ENCODE measurements at regions not wholly inside any gene's neighbourhood (a gene's known extent, or its start where the extent isn't known, plus 50 kb on each side); places are given as distances from the start of the nearest gene placed in this dataset.

DNA sequence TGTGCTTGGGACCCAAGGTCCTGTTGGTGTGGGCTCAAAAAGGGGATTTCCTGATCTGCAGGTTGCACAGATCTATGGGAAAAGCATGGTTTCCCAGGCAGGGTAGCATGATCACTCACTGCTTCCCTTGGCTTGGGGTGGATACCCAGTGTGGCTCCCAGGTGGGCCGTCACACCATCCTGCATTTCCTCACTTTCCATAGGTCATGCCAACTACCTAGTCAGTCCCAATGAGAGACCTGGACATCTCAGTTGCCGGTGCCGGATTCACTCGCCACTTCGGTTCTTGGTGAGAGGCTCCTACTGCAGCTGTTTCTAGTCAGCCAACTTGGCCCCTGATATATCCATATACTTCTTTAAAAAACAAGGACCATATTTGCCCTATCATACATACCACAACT is 503.0 kb downstream of the PCDH17 start:
- Mint-ChIP-seq H3K4me3 (no peak overlapping the region), H3K36me3 (no peaks in the 10 kb centered on the region), H3K4me1 (no peaks in the 10 kb centered on the region), H3K27ac (no peak overlapping the region), H3K27me3 (no peaks in the 10 kb centered on the region), H3K9me3 (peaks cover 20% of the 10 kb centered on the region)
- DNase-seq: no peak

GRCh38 chr13:58142952-58143351 is 511.4 kb downstream of the PCDH17 start:
- no peaks in the 10 kb centered on the region for H3K36me3 Mint-ChIP-seq
- no peak for DNase-seq
- H3K4me3 Mint-ChIP-seq: no peak overlapping the region
- H3K27me3 Mint-ChIP-seq: no peaks in the 10 kb centered on the region
- no peaks in the 10 kb centered on the region for H3K4me1 Mint-ChIP-seq
- H3K9me3 Mint-ChIP-seq: peaks cover 7% of the 10 kb centered on the region
- no peak overlapping the region for H3K27ac Mint-ChIP-seq

GRCh38 chr13:58144616-58145015 is 513.1 kb downstream of the PCDH17 start:
- peaks cover 9% of the 10 kb centered on the region for H3K9me3 Mint-ChIP-seq
- no peak for DNase-seq
- H3K36me3 Mint-ChIP-seq: no peaks in the 10 kb centered on the region
- no peak overlapping the region for H3K27ac Mint-ChIP-seq
- no peaks in the 10 kb centered on the region for H3K4me1 Mint-ChIP-seq
- no peak overlapping the region for H3K4me3 Mint-ChIP-seq
- H3K27me3 Mint-ChIP-seq: no peaks in the 10 kb centered on the region

DNA sequence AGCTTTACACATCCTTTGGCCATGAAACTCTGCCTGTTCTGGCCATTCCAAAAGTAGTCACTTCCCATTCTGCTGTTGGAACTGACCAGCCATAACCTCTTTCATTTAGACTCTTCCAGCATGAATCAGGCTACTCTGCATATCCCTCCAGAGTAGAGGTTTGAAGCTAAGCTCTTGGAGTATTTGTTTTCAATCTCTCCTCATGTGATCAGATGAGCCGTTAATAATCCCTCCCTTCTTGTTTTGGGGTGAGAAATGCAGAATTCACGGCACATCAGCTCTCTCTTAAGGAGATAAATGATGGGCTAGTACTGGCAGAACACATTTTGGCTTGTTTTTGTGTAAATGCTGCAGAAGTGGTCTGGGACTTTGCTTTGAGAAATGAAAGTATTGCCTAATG is 519.9 kb downstream of the PCDH17 start:
- peaks cover 6% of the 10 kb centered on the region for H3K9me3 Mint-ChIP-seq
- H3K4me3 Mint-ChIP-seq: no peak overlapping the region
- H3K4me1 Mint-ChIP-seq: no peaks in the 10 kb centered on the region

DNA sequence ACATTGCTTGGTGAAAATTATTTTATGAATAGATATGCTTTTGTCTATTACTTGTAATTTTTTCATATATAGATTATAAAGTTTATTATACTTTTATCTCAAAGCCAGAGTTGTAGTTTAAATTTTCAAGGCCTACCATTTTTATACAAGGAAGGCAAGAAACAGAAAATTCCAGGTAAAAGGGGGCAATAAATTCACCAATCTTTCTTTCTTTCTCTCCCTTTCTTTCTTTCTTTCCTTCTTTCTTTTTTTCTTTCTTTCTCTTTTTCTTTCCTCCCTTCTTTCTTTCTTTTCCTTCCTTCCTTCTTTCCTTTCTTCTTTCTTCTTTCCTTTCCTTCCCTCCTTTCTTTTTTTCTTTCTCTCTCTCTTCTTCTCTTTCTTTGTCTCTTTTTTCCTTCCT is 529.4 kb downstream of the PCDH17 start:
- no peak for DNase-seq
- Mint-ChIP-seq H3K27me3 (no peaks in the 10 kb centered on the region), H3K4me3 (no peak overlapping the region), H3K4me1 (no peaks in the 10 kb centered on the region), H3K27ac (no peak overlapping the region), H3K9me3 (peaks cover 2% of the 10 kb centered on the region), H3K36me3 (no peaks in the 10 kb centered on the region)

More for the DNA sequence above, 519.9 kb downstream of the PCDH17 start:
- no peaks in the 10 kb centered on the region for H3K27me3 Mint-ChIP-seq
- DNase-seq: no peak
- no peak overlapping the region for H3K27ac Mint-ChIP-seq
- H3K36me3 Mint-ChIP-seq: no peaks in the 10 kb centered on the region

- no peaks in the 10 kb centered on the region for H3K27me3 Mint-ChIP-seq
- peaks cover 3% of the 10 kb centered on the region for H3K9me3 Mint-ChIP-seq
- H3K27ac Mint-ChIP-seq: no peak overlapping the region
- no peak for DNase-seq
- H3K36me3 Mint-ChIP-seq: no peaks in the 10 kb centered on the region
- H3K4me3 Mint-ChIP-seq: no peak overlapping the region
- no peaks in the 10 kb centered on the region for H3K4me1 Mint-ChIP-seq
Observed at GRCh38 chr13:58165617-58166016, 534.1 kb downstream of the PCDH17 start.

DNA sequence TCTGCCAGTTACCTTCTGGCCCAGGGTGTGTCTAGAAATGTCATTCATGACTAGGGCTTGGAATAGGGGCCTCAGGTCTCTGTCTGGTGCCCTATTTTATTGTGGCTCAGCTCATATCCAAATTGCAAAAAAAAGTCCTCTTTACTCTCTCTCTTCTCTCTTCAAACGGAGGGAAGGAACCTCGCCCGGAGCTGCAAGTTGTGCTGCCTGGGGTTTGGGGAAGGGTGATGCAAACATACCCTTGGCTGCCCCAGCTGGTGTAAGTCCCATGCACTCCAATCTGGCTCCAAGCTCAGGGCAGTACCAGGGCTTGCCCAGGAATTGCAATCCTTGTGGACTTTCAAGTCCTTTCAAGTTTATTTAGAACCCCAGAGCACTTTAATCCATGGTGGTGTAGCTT is 549.6 kb downstream of the PCDH17 start:
- no peak overlapping the region for H3K4me3 Mint-ChIP-seq
- no peak overlapping the region for H3K27ac Mint-ChIP-seq
- peaks cover 12% of the 10 kb centered on the region for H3K9me3 Mint-ChIP-seq

DNA sequence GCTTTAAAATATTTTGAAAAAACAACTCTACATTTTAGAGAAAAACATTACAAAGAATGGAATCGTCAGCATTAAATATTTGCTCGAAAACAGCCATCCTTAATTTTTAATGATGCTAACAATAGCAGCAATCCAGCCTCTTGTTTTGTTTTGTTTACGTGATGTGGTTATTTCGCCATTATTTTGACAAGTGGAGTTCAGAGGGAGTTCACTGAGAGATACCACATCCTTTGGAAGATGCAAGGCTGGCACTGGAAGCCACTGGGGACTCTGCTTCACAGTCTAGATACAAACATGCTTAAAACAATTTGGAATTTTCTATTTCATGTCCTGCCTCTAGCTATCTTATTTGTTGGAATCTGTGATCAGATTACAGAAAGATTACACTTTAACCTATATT is 556.3 kb downstream of the PCDH17 start:
- no peak overlapping the region for H3K4me3 Mint-ChIP-seq
- H3K9me3 Mint-ChIP-seq: peaks cover 11% of the 10 kb centered on the region

More for the DNA sequence above, 549.6 kb downstream of the PCDH17 start:
- no peak for DNase-seq
- H3K27me3 Mint-ChIP-seq: no peaks in the 10 kb centered on the region
- H3K4me1 Mint-ChIP-seq: no peaks in the 10 kb centered on the region
- no peaks in the 10 kb centered on the region for H3K36me3 Mint-ChIP-seq

GRCh38 chr13:58190577-58190976 is 559.0 kb downstream of the PCDH17 start:
- Mint-ChIP-seq H3K9me3 (peaks cover 9% of the 10 kb centered on the region), H3K4me1 (no peaks in the 10 kb centered on the region), H3K27ac (no peak overlapping the region), H3K4me3 (no peak overlapping the region), H3K36me3 (no peaks in the 10 kb centered on the region), H3K27me3 (no peaks in the 10 kb centered on the region)
- no peak for DNase-seq

More for the DNA sequence above, 556.3 kb downstream of the PCDH17 start:
- H3K27ac Mint-ChIP-seq: no peak overlapping the region
- H3K4me1 Mint-ChIP-seq: no peaks in the 10 kb centered on the region
- no peaks in the 10 kb centered on the region for H3K27me3 Mint-ChIP-seq
- no peaks in the 10 kb centered on the region for H3K36me3 Mint-ChIP-seq
- DNase-seq: no peak

DNA sequence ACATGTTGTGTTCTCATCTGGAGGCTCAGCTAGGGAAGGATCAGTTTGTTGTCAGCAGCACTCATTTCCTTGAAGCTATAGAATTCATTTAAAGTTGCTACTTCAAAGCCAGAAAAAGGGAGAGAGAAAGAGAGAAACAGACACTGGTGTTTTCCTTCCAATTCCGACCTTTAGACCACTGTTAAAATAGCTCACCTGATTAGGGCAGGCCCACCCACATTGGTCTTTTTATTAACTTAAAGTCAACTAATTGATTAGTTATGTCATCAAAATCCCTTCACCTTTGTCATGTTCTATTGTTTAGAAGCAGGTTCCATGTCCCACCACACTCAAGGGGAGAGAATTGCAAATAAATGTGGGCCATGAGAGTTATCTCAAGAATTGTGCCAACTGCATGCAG is 560.2 kb downstream of the PCDH17 start:
- DNase-seq: no peak
- Mint-ChIP-seq H3K9me3 (peaks cover 5% of the 10 kb centered on the region), H3K36me3 (no peaks in the 10 kb centered on the region)

DNA sequence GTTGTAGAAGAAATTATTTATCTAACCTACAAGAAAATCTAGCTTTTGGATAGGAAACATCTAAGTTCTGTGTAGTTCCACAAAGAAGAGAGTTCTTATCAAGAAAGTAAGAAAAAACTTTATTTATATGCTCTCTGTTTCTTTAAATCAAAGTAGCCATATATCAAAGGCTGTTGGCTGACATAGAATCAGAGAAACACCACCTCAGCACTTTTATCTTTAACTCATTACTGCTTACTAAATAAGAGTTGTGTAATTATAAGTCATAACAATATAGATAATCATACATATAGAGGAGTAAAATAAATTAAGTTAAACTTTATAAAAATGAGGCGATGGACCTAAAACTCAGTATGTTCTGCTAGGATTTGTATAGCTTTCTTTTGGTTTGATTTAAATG is 570.6 kb downstream of the PCDH17 start:
- H3K36me3 Mint-ChIP-seq: no peaks in the 10 kb centered on the region
- no peak overlapping the region for H3K4me3 Mint-ChIP-seq
- no peak for DNase-seq
- H3K27ac Mint-ChIP-seq: no peak overlapping the region
- no peaks in the 10 kb centered on the region for H3K4me1 Mint-ChIP-seq
- no peaks in the 10 kb centered on the region for H3K27me3 Mint-ChIP-seq
- no peaks in the 10 kb centered on the region for H3K9me3 Mint-ChIP-seq

More for the DNA sequence above, 560.2 kb downstream of the PCDH17 start:
- no peak overlapping the region for H3K27ac Mint-ChIP-seq
- H3K27me3 Mint-ChIP-seq: no peaks in the 10 kb centered on the region
- H3K4me1 Mint-ChIP-seq: no peaks in the 10 kb centered on the region
- H3K4me3 Mint-ChIP-seq: no peak overlapping the region

- no peak overlapping the region for H3K27ac Mint-ChIP-seq
- no peaks in the 10 kb centered on the region for H3K4me1 Mint-ChIP-seq
- no peaks in the 10 kb centered on the region for H3K36me3 Mint-ChIP-seq
- no peak overlapping the region for H3K4me3 Mint-ChIP-seq
- no peak for DNase-seq
- peaks cover 5% of the 10 kb centered on the region for H3K9me3 Mint-ChIP-seq
- no peaks in the 10 kb centered on the region for H3K27me3 Mint-ChIP-seq
Observed at GRCh38 chr13:58207501-58207900, 576.0 kb downstream of the PCDH17 start.

- Mint-ChIP-seq H3K9me3 (peaks cover 3% of the 10 kb centered on the region), H3K4me1 (no peaks in the 10 kb centered on the region), H3K36me3 (no peaks in the 10 kb centered on the region)
Observed at GRCh38 chr13:58235454-58235853, 603.9 kb downstream of the PCDH17 start.

DNA sequence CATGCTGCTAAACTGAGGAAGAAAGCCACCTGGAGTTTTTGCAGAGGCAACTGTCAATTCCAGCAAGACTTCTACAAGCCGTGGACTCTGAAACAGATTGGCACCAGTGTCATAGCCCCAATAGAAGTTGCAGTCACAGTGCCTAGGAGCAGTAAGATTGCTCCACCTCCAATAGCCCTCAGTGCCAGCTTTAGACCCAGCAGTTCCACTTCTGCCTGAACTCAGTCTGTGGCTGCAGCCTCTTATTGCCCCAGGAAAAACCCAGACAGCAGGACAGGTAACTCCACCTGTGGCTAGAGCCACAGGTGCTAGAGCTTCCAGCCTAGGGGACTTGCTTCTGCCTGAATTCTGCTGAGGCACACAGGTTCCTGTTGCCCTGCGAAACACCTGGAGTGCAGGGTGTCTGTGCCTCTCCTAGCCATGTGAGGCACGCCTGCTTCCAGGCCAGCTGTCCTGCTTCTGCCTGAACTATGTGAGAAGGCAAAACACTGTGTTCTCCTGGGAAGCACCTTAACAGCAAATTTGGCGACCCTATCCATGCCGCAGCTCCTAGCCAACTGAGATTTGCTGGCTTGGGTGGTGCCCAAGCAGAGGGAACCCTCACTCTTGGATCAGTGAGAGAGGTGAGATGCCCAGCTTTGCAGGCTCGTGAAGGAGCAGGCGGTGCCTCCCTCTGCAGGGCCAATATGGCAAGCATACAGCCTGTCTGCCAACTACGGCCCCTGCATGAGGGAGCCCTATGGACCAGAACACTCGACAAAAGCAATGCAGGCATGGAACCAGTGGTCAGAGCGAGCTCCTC is 607.6 kb downstream of the PCDH17 start:
- H3K4me3 Mint-ChIP-seq: no peak overlapping the region
- H3K4me1 Mint-ChIP-seq: no peaks in the 10 kb centered on the region
- peaks cover 4% of the 10 kb centered on the region for H3K9me3 Mint-ChIP-seq
- H3K27ac Mint-ChIP-seq: no peak overlapping the region
- no peak for DNase-seq
- no peaks in the 10 kb centered on the region for H3K36me3 Mint-ChIP-seq
- H3K27me3 Mint-ChIP-seq: no peaks in the 10 kb centered on the region

More at GRCh38 chr13:58235454-58235853, 603.9 kb downstream of the PCDH17 start:
- no peak for DNase-seq
- Mint-ChIP-seq H3K4me3 (no peak overlapping the region), H3K27ac (no peak overlapping the region), H3K27me3 (no peaks in the 10 kb centered on the region)

GRCh38 chr13:58239774-58240268 is 608.3 kb downstream of the PCDH17 start:
- H3K36me3 Mint-ChIP-seq: no peaks in the 10 kb centered on the region
- H3K27me3 Mint-ChIP-seq: no peaks in the 10 kb centered on the region
- no peaks in the 10 kb centered on the region for H3K4me1 Mint-ChIP-seq
- no peak for DNase-seq
- H3K4me3 Mint-ChIP-seq: no peak overlapping the region
- H3K9me3 Mint-ChIP-seq: peaks cover 4% of the 10 kb centered on the region
- H3K27ac Mint-ChIP-seq: no peak overlapping the region

DNA sequence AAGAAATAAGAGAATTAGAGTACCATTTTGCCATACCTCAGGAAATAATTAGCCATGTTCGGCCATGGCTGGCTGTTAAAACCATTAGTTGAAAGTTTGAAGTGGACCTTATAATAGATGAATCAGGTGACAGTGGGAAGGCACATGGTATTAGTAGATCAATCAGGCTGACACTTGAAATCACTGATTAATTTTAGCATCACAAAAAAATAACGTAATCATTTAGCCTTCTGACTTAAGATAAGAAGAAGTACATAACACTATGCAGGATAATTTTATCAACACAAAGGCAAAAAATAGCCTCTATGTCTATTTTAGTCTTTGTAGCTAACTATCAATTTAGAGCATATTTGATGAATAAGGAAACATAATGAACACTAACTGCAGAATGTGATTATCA is 615.5 kb downstream of the PCDH17 start:
- DNase-seq: no peak
- no peak overlapping the region for H3K27ac Mint-ChIP-seq
- H3K36me3 Mint-ChIP-seq: no peaks in the 10 kb centered on the region
- H3K27me3 Mint-ChIP-seq: no peaks in the 10 kb centered on the region
- no peak overlapping the region for H3K4me3 Mint-ChIP-seq
- H3K9me3 Mint-ChIP-seq: peaks cover 5% of the 10 kb centered on the region
- no peaks in the 10 kb centered on the region for H3K4me1 Mint-ChIP-seq
